ENCODE measurements at regions not wholly inside any gene's neighbourhood (a gene's known extent, or its start where the extent isn't known, plus 50 kb on each side); places are given as distances from the start of the nearest gene placed in this dataset.
A peak's percentile ranks its signal among the peaks of the same experiment; 100 is the strongest.

GRCh38 chr7:89914711-89915110, 239.6 kb upstream of the STEAP1 start:
- ATAC-seq = no peak
- 15 to 53% (median 37%) methylated on average over 2 of the region's 2 CpGs for WGBS, 4 donors
- intact Hi-C loops (cut with DNase I) = no loop called here
- no peak for DNase-seq
- H3K27me3 ChIP-seq = no peaks in the 10 kb centered on the region
- no peaks in the 10 kb centered on the region for H3K9me3 ChIP-seq
- H3K4me3 ChIP-seq = no peak overlapping the region
- no peaks in the 10 kb centered on the region for H3K4me1 ChIP-seq
- TF ChIP-seq CTCF (IDR thresholded peaks at IDR 0.05) = no peak
- TF ChIP-seq POLR2A (IDR thresholded peaks at IDR 0.05) = no peak
- H3K36me3 ChIP-seq = no peaks in the 10 kb centered on the region
- no peak overlapping the region for H3K27ac ChIP-seq

GRCh38 chr7:89926194-89926593, 228.1 kb upstream of the STEAP1 start:
- intact Hi-C loops (cut with DNase I) = no loop called here
- ATAC-seq (no peak), DNase-seq (no peak)
- 47 to 80% (median 70%) methylated on average over 2 of the region's 2 CpGs for WGBS, 4 donors
- H3K9me3 ChIP-seq = no peaks in the 10 kb centered on the region
- H3K27ac ChIP-seq = no peak overlapping the region
- H3K4me3 ChIP-seq = no peak overlapping the region
- no peak for TF ChIP-seq POLR2A (IDR thresholded peaks at IDR 0.05)
- no peaks in the 10 kb centered on the region for H3K36me3 ChIP-seq
- no peaks in the 10 kb centered on the region for H3K27me3 ChIP-seq
- H3K4me1 ChIP-seq = no peaks in the 10 kb centered on the region

- no peak overlapping the region for H3K27ac ChIP-seq
- ATAC-seq = no peak
- no peak for DNase-seq
- H3K9me3 ChIP-seq = no peaks in the 10 kb centered on the region
- H3K4me3 ChIP-seq = no peak overlapping the region
- H3K36me3 ChIP-seq = no peaks in the 10 kb centered on the region
- TF ChIP-seq POLR2A (IDR thresholded peaks at IDR 0.05) = no peak
- no peak for TF ChIP-seq CTCF (IDR thresholded peaks at IDR 0.05)
- 45 to 60% (median 55%) methylated on average over 6 of the region's 6 CpGs for WGBS, 4 donors
- H3K4me1 ChIP-seq = no peaks in the 10 kb centered on the region
- H3K27me3 ChIP-seq = no peaks in the 10 kb centered on the region
- intact Hi-C loops (cut with DNase I) = no loop called here
Measured at GRCh38 chr7:89926701-89927100, 227.6 kb upstream of the STEAP1 start.

GRCh38 chr7:89927762-89928161, 226.5 kb upstream of the STEAP1 start:
- no peak for DNase-seq
- WGBS, 4 donors = 17 to 69% (median 41%) methylated on average over 1 of the region's 1 CpG
- peak in 1 of 4 donors; percentile 63 for ATAC-seq
- Histone ChIP-seq H3K9me3 (no peaks in the 10 kb centered on the region), H3K36me3 (no peaks in the 10 kb centered on the region), H3K4me3 (no peak overlapping the region), H3K27ac (no peak overlapping the region), H3K4me1 (no peaks in the 10 kb centered on the region), H3K27me3 (no peaks in the 10 kb centered on the region)
- intact Hi-C loops (cut with DNase I) = no loop called here
- TF ChIP-seq POLR2A (IDR thresholded peaks at IDR 0.05) = no peak
- TF ChIP-seq CTCF (IDR thresholded peaks at IDR 0.05) = no peak

GRCh38 chr7:89928451-89928850, 225.8 kb upstream of the STEAP1 start:
- Histone ChIP-seq H3K27me3 (no peaks in the 10 kb centered on the region), H3K9me3 (no peaks in the 10 kb centered on the region), H3K36me3 (no peaks in the 10 kb centered on the region), H3K4me1 (no peaks in the 10 kb centered on the region), H3K27ac (no peak overlapping the region), H3K4me3 (no peak overlapping the region)
- intact Hi-C loops (cut with DNase I) = no loop called here
- WGBS, 4 donors = 88 to 93% (median 92%) methylated on average over 1 of the region's 1 CpG
- ATAC-seq (no peak), DNase-seq (no peak)
- TF ChIP-seq CTCF (IDR thresholded peaks at IDR 0.05) (no peak), POLR2A (IDR thresholded peaks at IDR 0.05) (no peak)

Data from heart left ventricle (tissue), 16 donors.